Activated T-helper 17 cell treated with anti-CD3 and anti-CD28 coated beads, Interleukin-2, amount 50 U/mL, for 72 hours (primary cell): ENCODE measurements at regions not wholly inside any gene's neighbourhood (a gene's known extent, or its start where the extent isn't known, plus 50 kb on each side); places are given as distances from the start of the nearest gene placed in this dataset.
"Not testable (repeated sequence)": the region's sequence is repeated elsewhere in the genome, so short reads cannot be mapped to it uniquely, and the experiment has no call there.

ENCODE experiments used
- ATAC-seq: fragments of 150-1000 bp; cut with Tn5 transposase; replicated peaks from 2 replicates; pipeline ENCODE4 v1.10.0; 2021; ENCODE audit warnings: mild to moderate bottlenecking, moderate library complexity
- H3K27ac Mint-ChIP-seq: one replicate; pipeline ENCODE4 v1.8.0; 2022; ENCODE audit warnings: mixed read lengths
- H3K27me3 Mint-ChIP-seq: one replicate; pipeline ENCODE4 v1.8.0; 2022; ENCODE audit warnings: mixed read lengths
- H3K36me3 Mint-ChIP-seq: one replicate; pipeline ENCODE4 v1.8.0; 2022; ENCODE audit warnings: low read depth, mild to moderate bottlenecking, mixed read lengths
- H3K4me1 Mint-ChIP-seq: one replicate; pipeline ENCODE4 v1.8.0; 2022; ENCODE audit warnings: mixed read lengths
- H3K4me3 Mint-ChIP-seq: one replicate; pipeline ENCODE4 v1.8.0; 2022; ENCODE audit warnings: mild to moderate bottlenecking, mixed read lengths
- H3K9me3 Mint-ChIP-seq: one replicate; pipeline ENCODE4 v1.8.0; 2022; ENCODE audit warnings: mixed read lengths

- H3K4me1 Mint-ChIP-seq, result no peaks in the 10 kb centered on the region
- H3K36me3 Mint-ChIP-seq, result no peaks in the 10 kb centered on the region
- no peak overlapping the region for H3K27ac Mint-ChIP-seq
- H3K9me3 Mint-ChIP-seq, result no peaks in the 10 kb centered on the region
- ATAC-seq, result no peak
- H3K4me3 Mint-ChIP-seq, result no peak overlapping the region
- H3K27me3 Mint-ChIP-seq, result peaks cover 3% of the 10 kb centered on the region
Measured at GRCh38 chr15:47908950-47909670, 191.8 kb downstream of the SEMA6D start.

GRCh38 chr15:47912910-47913309 lies 195.6 kb downstream of the SEMA6D start:
- H3K9me3 Mint-ChIP-seq, H3K27me3 Mint-ChIP-seq, H3K4me3 Mint-ChIP-seq, H3K4me1 Mint-ChIP-seq, H3K27ac Mint-ChIP-seq, H3K36me3 Mint-ChIP-seq, ATAC-seq: not testable (repeated sequence)

- H3K4me3 Mint-ChIP-seq, result no peak overlapping the region
- H3K36me3 Mint-ChIP-seq, result no peaks in the 10 kb centered on the region
- no peak for ATAC-seq
- H3K9me3 Mint-ChIP-seq, result peaks cover 3% of the 10 kb centered on the region
- peaks cover 4% of the 10 kb centered on the region for H3K27me3 Mint-ChIP-seq
- H3K4me1 Mint-ChIP-seq, result no peaks in the 10 kb centered on the region
- no peak overlapping the region for H3K27ac Mint-ChIP-seq
Measured at GRCh38 chr15:47917881-47918280, 200.6 kb downstream of the SEMA6D start.

- H3K36me3 Mint-ChIP-seq, result no peaks in the 10 kb centered on the region
- H3K4me3 Mint-ChIP-seq, result no peak overlapping the region
- ATAC-seq, result no peak
- no peak overlapping the region for H3K27ac Mint-ChIP-seq
- H3K4me1 Mint-ChIP-seq, result no peaks in the 10 kb centered on the region
- peaks cover 4% of the 10 kb centered on the region for H3K27me3 Mint-ChIP-seq
- H3K9me3 Mint-ChIP-seq, result peaks cover 3% of the 10 kb centered on the region
Measured at GRCh38 chr15:47918877-47919276, 201.6 kb downstream of the SEMA6D start.

GRCh38 chr15:47924381-47924780 lies 196.4 kb upstream of the SLC24A5 start:
- no peaks in the 10 kb centered on the region for H3K27me3 Mint-ChIP-seq
- no peak overlapping the region for H3K4me3 Mint-ChIP-seq
- H3K4me1 Mint-ChIP-seq, result no peaks in the 10 kb centered on the region
- ATAC-seq, result no peak
- no peaks in the 10 kb centered on the region for H3K36me3 Mint-ChIP-seq
- no peaks in the 10 kb centered on the region for H3K9me3 Mint-ChIP-seq
- no peak overlapping the region for H3K27ac Mint-ChIP-seq

- H3K27me3 Mint-ChIP-seq, result peaks cover 7% of the 10 kb centered on the region
- no peaks in the 10 kb centered on the region for H3K4me1 Mint-ChIP-seq
- H3K27ac Mint-ChIP-seq, result no peak overlapping the region
- no peak overlapping the region for H3K4me3 Mint-ChIP-seq
- no peaks in the 10 kb centered on the region for H3K9me3 Mint-ChIP-seq
- ATAC-seq, result no peak
- no peaks in the 10 kb centered on the region for H3K36me3 Mint-ChIP-seq
Measured at GRCh38 chr15:47929138-47929803, 191.5 kb upstream of the SLC24A5 start.

- Mint-ChIP-seq H3K36me3 (no peaks in the 10 kb centered on the region), H3K4me3 (no peak overlapping the region), H3K27ac (no peak overlapping the region), H3K9me3 (no peaks in the 10 kb centered on the region), H3K4me1 (no peaks in the 10 kb centered on the region), H3K27me3 (peaks cover 18% of the 10 kb centered on the region)
- no peak for ATAC-seq
Measured at GRCh38 chr15:47932261-47932660, 188.5 kb upstream of the SLC24A5 start.

GRCh38 chr15:47932951-47933641 lies 187.7 kb upstream of the SLC24A5 start:
- Mint-ChIP-seq H3K27me3 (peaks cover 18% of the 10 kb centered on the region), H3K4me3 (no peak overlapping the region), H3K36me3 (no peaks in the 10 kb centered on the region), H3K9me3 (no peaks in the 10 kb centered on the region), H3K27ac (no peak overlapping the region), H3K4me1 (no peaks in the 10 kb centered on the region)
- ATAC-seq, result no peak

- no peak for ATAC-seq
- Mint-ChIP-seq H3K27me3 (peaks cover 18% of the 10 kb centered on the region), H3K4me3 (no peak overlapping the region), H3K36me3 (no peaks in the 10 kb centered on the region), H3K9me3 (no peaks in the 10 kb centered on the region), H3K27ac (no peak overlapping the region), H3K4me1 (no peaks in the 10 kb centered on the region)
Measured at GRCh38 chr15:47933865-47934264, 186.9 kb upstream of the SLC24A5 start.

GRCh38 chr15:47934342-47934741 lies 186.4 kb upstream of the SLC24A5 start:
- Mint-ChIP-seq H3K36me3 (no peaks in the 10 kb centered on the region), H3K4me3 (no peak overlapping the region), H3K4me1 (no peaks in the 10 kb centered on the region), H3K27me3 (peaks cover 18% of the 10 kb centered on the region), H3K27ac (no peak overlapping the region), H3K9me3 (no peaks in the 10 kb centered on the region)
- ATAC-seq, result no peak

- Mint-ChIP-seq H3K27ac (no peak overlapping the region), H3K27me3 (peaks cover 11% of the 10 kb centered on the region), H3K9me3 (no peaks in the 10 kb centered on the region), H3K4me3 (no peak overlapping the region), H3K4me1 (no peaks in the 10 kb centered on the region), H3K36me3 (no peaks in the 10 kb centered on the region)
- ATAC-seq, result no peak
Measured at GRCh38 chr15:47937834-47938233, 183.0 kb upstream of the SLC24A5 start.

GRCh38 chr15:47944637-47945288 lies 176.0 kb upstream of the SLC24A5 start:
- ATAC-seq, result no peak
- Mint-ChIP-seq H3K36me3 (no peaks in the 10 kb centered on the region), H3K27ac (no peak overlapping the region), H3K27me3 (no peaks in the 10 kb centered on the region), H3K4me3 (no peak overlapping the region), H3K4me1 (no peaks in the 10 kb centered on the region), H3K9me3 (no peaks in the 10 kb centered on the region)

GRCh38 chr15:47945872-47946650 lies 174.7 kb upstream of the SLC24A5 start:
- Mint-ChIP-seq H3K9me3 (no peaks in the 10 kb centered on the region), H3K27ac (no peak overlapping the region), H3K4me3 (no peak overlapping the region), H3K36me3 (no peaks in the 10 kb centered on the region), H3K27me3 (no peaks in the 10 kb centered on the region), H3K4me1 (no peaks in the 10 kb centered on the region)
- no peak for ATAC-seq

- Mint-ChIP-seq H3K27ac (no peak overlapping the region), H3K36me3 (no peaks in the 10 kb centered on the region), H3K27me3 (no peaks in the 10 kb centered on the region), H3K9me3 (peaks cover 3% of the 10 kb centered on the region), H3K4me1 (no peaks in the 10 kb centered on the region), H3K4me3 (no peak overlapping the region)
- ATAC-seq, result no peak
Measured at GRCh38 chr15:47949815-47950214, 171.0 kb upstream of the SLC24A5 start.
